ENCODE measurements at regions not wholly inside any gene's neighbourhood (a gene's known extent, or its start where the extent isn't known, plus 50 kb on each side); places are given as distances from the start of the nearest gene placed in this dataset.
A peak's percentile ranks its signal among the peaks of the same experiment; 100 is the strongest.

- no peaks in the 10 kb centered on the region for H3K9me3 ChIP-seq (ENCODE audit: low read length)
- intact Hi-C loops (cut with micrococcal nuclease), result no loop called here
- no peaks in the 10 kb centered on the region for H3F3A ChIP-seq (ENCODE audit: low read length, unreplicated experiment)
- H3K36me3 ChIP-seq (ENCODE audit: low read depth, low read length), result no peaks in the 10 kb centered on the region
- ATAC-seq, result no peak
- H3K9ac ChIP-seq (ENCODE audit: low read length), result no peak overlapping the region
- 0 out of 2 replicates have a peak, but pooled peaks cover 6% of the 10 kb centered on the region for H3K4me1 ChIP-seq (ENCODE audit: insufficient read depth, low read length)
- ChIA-PET POLR2A (ENCODE audit: unreplicated experiment) (no interaction called here), CTCF (no interaction called here)
- H4K20me1 ChIP-seq (ENCODE audit: low read length), result no peaks in the 10 kb centered on the region
- no TSS peak for BruUV-seq (replicated peaks)
- no peaks in the 10 kb centered on the region for H3K79me2 ChIP-seq (ENCODE audit: low read length)
- no peak for DNase-seq
- H2AFZ ChIP-seq (ENCODE audit: low read length), result no peak overlapping the region
- H3K27ac ChIP-seq (ENCODE audit: low read length), result no peak overlapping the region
- no peak for TF ChIP-seq EZH2 (IDR thresholded peaks at IDR 0.05; ENCODE audit: low read length, unreplicated experiment)
- no peak for TF ChIP-seq CTCF (conservative IDR thresholded peaks at IDR 0.05; ENCODE audit: low read depth, low read length)
- TF ChIP-seq EZH2phosphoT487 (IDR thresholded peaks at IDR 0.05; ENCODE audit: borderline replicate concordance, low read length), result no peak
- no peak overlapping the region for H3K4me2 ChIP-seq (ENCODE audit: low read length)
- no peaks in the 10 kb centered on the region for H3K9me2 ChIP-seq (replicated peaks; ENCODE audit: low read length)
- peaks cover 1% of the 10 kb centered on the region; the same call in 1 of the 2 replicates for H3K27me3 ChIP-seq (ENCODE audit: low read length)
- H3K4me3 ChIP-seq (ENCODE audit: low read length), result no peak overlapping the region
These were observed 114.8 kb upstream of the FOXF1 start for GRCh38 chr16:86395477-86395876.

GRCh38 chr16:86396422-86396821 lies 113.9 kb upstream of the FOXF1 start:
- H2AFZ ChIP-seq (ENCODE audit: low read length), result no peak overlapping the region
- no peak overlapping the region for H3K4me3 ChIP-seq (ENCODE audit: low read length)
- intact Hi-C loops (cut with micrococcal nuclease), result no loop called here
- TF ChIP-seq EZH2 (IDR thresholded peaks at IDR 0.05; ENCODE audit: low read length, unreplicated experiment), result no peak
- TF ChIP-seq EZH2phosphoT487 (IDR thresholded peaks at IDR 0.05; ENCODE audit: borderline replicate concordance, low read length), result no peak
- TF ChIP-seq CTCF (conservative IDR thresholded peaks at IDR 0.05; ENCODE audit: low read depth, low read length), result no peak
- ATAC-seq (no peak), DNase-seq (no peak)
- BruUV-seq (replicated peaks), result no TSS peak
- no peaks in the 10 kb centered on the region for H3K79me2 ChIP-seq (ENCODE audit: low read length)
- ChIA-PET CTCF (no interaction called here), POLR2A (ENCODE audit: unreplicated experiment) (no interaction called here)
- no peaks in the 10 kb centered on the region for H4K20me1 ChIP-seq (ENCODE audit: low read length)
- H3K36me3 ChIP-seq (ENCODE audit: low read depth, low read length), result no peaks in the 10 kb centered on the region
- peaks cover 9% of the 10 kb centered on the region; the same call in 1 of the 2 replicates for H3K27me3 ChIP-seq (ENCODE audit: low read length)
- H3K4me1 ChIP-seq (ENCODE audit: insufficient read depth, low read length), result 0 out of 2 replicates have a peak, but pooled peaks cover 6% of the 10 kb centered on the region
- H3K9ac ChIP-seq (ENCODE audit: low read length), result no peak overlapping the region
- no peaks in the 10 kb centered on the region for H3K9me2 ChIP-seq (replicated peaks; ENCODE audit: low read length)
- H3K4me2 ChIP-seq (ENCODE audit: low read length), result no peak overlapping the region
- no peaks in the 10 kb centered on the region for H3K9me3 ChIP-seq (ENCODE audit: low read length)
- H3F3A ChIP-seq (ENCODE audit: low read length, unreplicated experiment), result no peaks in the 10 kb centered on the region
- no peak overlapping the region for H3K27ac ChIP-seq (ENCODE audit: low read length)

GRCh38 chr16:86396901-86397311 lies 113.4 kb upstream of the FOXF1 start:
- no peaks in the 10 kb centered on the region for H4K20me1 ChIP-seq (ENCODE audit: low read length)
- 0 out of 2 replicates have a peak, but pooled peaks cover 6% of the 10 kb centered on the region for H3K4me1 ChIP-seq (ENCODE audit: insufficient read depth, low read length)
- H3K36me3 ChIP-seq (ENCODE audit: low read depth, low read length), result no peaks in the 10 kb centered on the region
- no peak overlapping the region for H3K4me3 ChIP-seq (ENCODE audit: low read length)
- ChIA-PET POLR2A (ENCODE audit: unreplicated experiment) (no interaction called here), CTCF (no interaction called here)
- no peak overlapping the region for H2AFZ ChIP-seq (ENCODE audit: low read length)
- H3K79me2 ChIP-seq (ENCODE audit: low read length), result no peaks in the 10 kb centered on the region
- no peak overlapping the region for H3K4me2 ChIP-seq (ENCODE audit: low read length)
- H3K9me2 ChIP-seq (replicated peaks; ENCODE audit: low read length), result no peaks in the 10 kb centered on the region
- DNase-seq (peak; percentile 37), ATAC-seq (peak; percentile 67)
- no peaks in the 10 kb centered on the region for H3K9me3 ChIP-seq (ENCODE audit: low read length)
- TF ChIP-seq EZH2 (IDR thresholded peaks at IDR 0.05; ENCODE audit: low read length, unreplicated experiment), result no peak
- TF ChIP-seq CTCF (conservative IDR thresholded peaks at IDR 0.05; ENCODE audit: low read depth, low read length), result no peak
- TF ChIP-seq EZH2phosphoT487 (IDR thresholded peaks at IDR 0.05; ENCODE audit: borderline replicate concordance, low read length), result no peak
- H3F3A ChIP-seq (ENCODE audit: low read length, unreplicated experiment), result no peaks in the 10 kb centered on the region
- intact Hi-C loops (cut with micrococcal nuclease), result no loop called here
- BruUV-seq (replicated peaks), result no TSS peak
- H3K27ac ChIP-seq (ENCODE audit: low read length), result no peak overlapping the region
- peaks cover 9% of the 10 kb centered on the region; the same call in 1 of the 2 replicates for H3K27me3 ChIP-seq (ENCODE audit: low read length)
- no peak overlapping the region for H3K9ac ChIP-seq (ENCODE audit: low read length)

Measured in PC-3 (cell line).